Kidney (tissue), 13 donors: ENCODE measurements at regions not wholly inside any gene's neighbourhood (a gene's known extent, or its start where the extent isn't known, plus 50 kb on each side); places are given as distances from the start of the nearest gene placed in this dataset.

Source experiments
- DNase-seq, 5 donors: peaks; one replicate each; pipeline ENCODE4 v3.0.0-alpha.2; 2013 to 2020
- FAIRE-seq: peaks from 2 replicates; lab custom pipeline; 2012; peaks lifted over from hg19 to GRCh38; lab: Jason Lieb, UNC
- H3K27ac ChIP-seq, 2 donors: one replicate each; pipeline ENCODE4 v1.7.0; 2013; ENCODE audit warnings: low read depth in 2 of 2, low read length in 2 of 2, inconsistent platforms in 1 of 2
- H3K27me3 ChIP-seq: one replicate; pipeline ENCODE4 v1.7.1; 2013; ENCODE audit warnings: low read length, inconsistent platforms; ENCODE audit not compliant: control insufficient read depth, insufficient read depth
- H3K36me3 ChIP-seq, 3 donors: one replicate each; pipeline versions ENCODE4 v1.7.0 to v1.7.1; 2013; ENCODE audit warnings: low read length in 3 of 3, control low read depth in 1 of 3, inconsistent platforms in 1 of 3; ENCODE audit not compliant: insufficient read depth in 3 of 3, control insufficient read depth in 2 of 3
- H3K4me1 ChIP-seq, 3 donors: one replicate each; pipeline versions ENCODE4 v1.7.0 to v1.7.1; 2013; ENCODE audit warnings: low read length in 3 of 3, inconsistent platforms in 1 of 3, low read depth in 1 of 3; ENCODE audit not compliant: control insufficient read depth in 2 of 3, insufficient read depth in 2 of 3
- H3K4me3 ChIP-seq, 3 donors: one replicate each; pipeline versions ENCODE4 v1.7.0 to v1.8.1; 2013; ENCODE audit warnings: low read length in 3 of 3, control low read depth in 1 of 3, inconsistent platforms in 1 of 3
- H3K9ac ChIP-seq, 3 donors: one replicate each; pipeline versions ENCODE4 v1.7.0 to v1.7.1; 2013; ENCODE audit warnings: low read length in 3 of 3, control low read depth in 1 of 3, inconsistent platforms in 1 of 3
- H3K9me3 ChIP-seq, 3 donors: one replicate each; pipeline versions ENCODE4 v1.7.0 to v1.7.1; 2013; ENCODE audit warnings: low read length in 3 of 3, control low read depth in 1 of 3, inconsistent platforms in 1 of 3; ENCODE audit not compliant: control insufficient read depth in 2 of 3, insufficient read depth in 1 of 3
- CTCF ChIP-seq: IDR thresholded peaks from 3 replicates; pipeline ENCODE4 v1.5.1; 2012; ENCODE audit warnings: mild to moderate bottlenecking, moderate library complexity, borderline replicate concordance; ENCODE audit not compliant: insufficient read depth; ENCODE audit errors: extremely low read depth
- intact Hi-C: fragments of 100-400 bp; cut with DNase I; formaldehyde crosslinking; loops from one replicate; pipeline ENCODE4 v1.11.1; 2022
- donor health status: control.
- donor health status: control.
- donor health status: control.
- donor health status: control.
- donor health status: control.
- donor health status: DM: yes; HTN: yes; CAD: no.
- donor health status: Normal renal cell carcinoma (clear cell type).

- no peak overlapping the region for H3K27ac ChIP-seq
- no peak for DNase-seq
- no peaks in the 10 kb centered on the region for H3K36me3 ChIP-seq
- H3K27me3 ChIP-seq, result no peaks in the 10 kb centered on the region
- no peaks in the 10 kb centered on the region for H3K4me1 ChIP-seq
- no peak for FAIRE-seq
- intact Hi-C loops, result no loop called here
- TF ChIP-seq CTCF, result no peak
- H3K9ac ChIP-seq, result no peak overlapping the region
- H3K9me3 ChIP-seq, result no peaks in the 10 kb centered on the region
- no peak overlapping the region for H3K4me3 ChIP-seq
Observed at GRCh38 chr1:29828526-29829447, 592.5 kb downstream of the PTPRU start.

- intact Hi-C loops, result no loop called here
- H3K9ac ChIP-seq, result no peak overlapping the region
- no peak for TF ChIP-seq CTCF
- no peaks in the 10 kb centered on the region for H3K27me3 ChIP-seq
- no peaks in the 10 kb centered on the region for H3K9me3 ChIP-seq
- DNase-seq, result no peak
- H3K4me1 ChIP-seq, result no peaks in the 10 kb centered on the region
- H3K27ac ChIP-seq, result no peak overlapping the region
- H3K4me3 ChIP-seq, result no peak overlapping the region
- no peak for FAIRE-seq
- no peaks in the 10 kb centered on the region for H3K36me3 ChIP-seq
Observed at GRCh38 chr1:29827801-29828525, 591.6 kb downstream of the PTPRU start.

GRCh38 chr1:29827237-29827750, 591.0 kb downstream of the PTPRU start:
- no peak for DNase-seq
- H3K36me3 ChIP-seq, result no peaks in the 10 kb centered on the region
- H3K4me3 ChIP-seq, result no peak overlapping the region
- no peaks in the 10 kb centered on the region for H3K27me3 ChIP-seq
- intact Hi-C loops, result no loop called here
- no peaks in the 10 kb centered on the region for H3K4me1 ChIP-seq
- no peaks in the 10 kb centered on the region for H3K9me3 ChIP-seq
- no peak overlapping the region for H3K27ac ChIP-seq
- no peak for TF ChIP-seq CTCF
- H3K9ac ChIP-seq, result no peak overlapping the region
- no peak for FAIRE-seq
